ENCODE measurements at regions not wholly inside any gene's neighbourhood (a gene's known extent, or its start where the extent isn't known, plus 50 kb on each side); places are given as distances from the start of the nearest gene placed in this dataset.
"Not testable (repeated sequence)": the region's sequence is repeated elsewhere in the genome, so short reads cannot be mapped to it uniquely, and the experiment has no call there.

DNA sequence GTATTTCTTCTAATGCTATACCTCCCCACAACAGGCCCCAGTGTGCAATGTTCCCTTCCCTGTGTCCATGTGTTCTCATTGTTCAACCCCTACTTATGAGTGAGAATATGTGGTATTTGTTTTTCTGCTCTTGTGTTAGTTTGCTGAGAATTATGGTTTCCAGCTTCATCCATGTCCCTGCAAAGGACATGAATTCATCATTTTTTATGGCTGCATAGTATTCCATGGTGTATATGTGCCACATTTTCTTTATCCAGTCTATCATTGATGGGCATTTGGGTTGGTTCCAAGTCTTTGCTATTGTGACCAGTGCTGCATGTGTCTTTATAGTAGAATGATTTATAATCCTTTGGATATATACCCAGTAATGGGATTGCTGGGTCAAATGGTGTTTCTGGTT, 95.7 kb upstream of the HEY2 start:
- TF ChIP-seq, protein P1, sequence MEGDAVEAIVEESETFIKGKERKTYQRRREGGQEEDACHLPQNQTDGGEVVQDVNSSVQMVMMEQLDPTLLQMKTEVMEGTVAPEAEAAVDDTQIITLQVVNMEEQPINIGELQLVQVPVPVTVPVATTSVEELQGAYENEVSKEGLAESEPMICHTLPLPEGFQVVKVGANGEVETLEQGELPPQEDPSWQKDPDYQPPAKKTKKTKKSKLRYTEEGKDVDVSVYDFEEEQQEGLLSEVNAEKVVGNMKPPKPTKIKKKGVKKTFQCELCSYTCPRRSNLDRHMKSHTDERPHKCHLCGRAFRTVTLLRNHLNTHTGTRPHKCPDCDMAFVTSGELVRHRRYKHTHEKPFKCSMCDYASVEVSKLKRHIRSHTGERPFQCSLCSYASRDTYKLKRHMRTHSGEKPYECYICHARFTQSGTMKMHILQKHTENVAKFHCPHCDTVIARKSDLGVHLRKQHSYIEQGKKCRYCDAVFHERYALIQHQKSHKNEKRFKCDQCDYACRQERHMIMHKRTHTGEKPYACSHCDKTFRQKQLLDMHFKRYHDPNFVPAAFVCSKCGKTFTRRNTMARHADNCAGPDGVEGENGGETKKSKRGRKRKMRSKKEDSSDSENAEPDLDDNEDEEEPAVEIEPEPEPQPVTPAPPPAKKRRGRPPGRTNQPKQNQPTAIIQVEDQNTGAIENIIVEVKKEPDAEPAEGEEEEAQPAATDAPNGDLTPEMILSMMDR (IDR thresholded peaks at IDR 0.05): not testable (repeated sequence)
- TF ChIP-seq POLR2AphosphoS5 (IDR thresholded peaks at IDR 0.05); POLR2A (IDR thresholded peaks at IDR 0.05; ENCODE audit: low read depth); EP300 (IDR thresholded peaks at IDR 0.05): not testable (repeated sequence)
